Mesendoderm (in vitro differentiated cells): ENCODE measurements at regions not wholly inside any gene's neighbourhood (a gene's known extent, or its start where the extent isn't known, plus 50 kb on each side); places are given as distances from the start of the nearest gene placed in this dataset.

Source experiments
- DNase-seq: peaks from one replicate; pipeline ENCODE4 v3.0.0; 2013
- H2AK5ac ChIP-seq: 2 replicates; pipeline ENCODE4 v1.6.1; 2013; ENCODE audit warnings: low read length, inconsistent platforms
- H2BK120ac ChIP-seq: 2 replicates; pipeline ENCODE4 v1.6.1; 2013; ENCODE audit warnings: low read depth, mild to moderate bottlenecking, low read length, moderate library complexity, mixed read lengths
- H2BK15ac ChIP-seq: replicated peaks from 2 replicates; pipeline ENCODE4 v1.6.1; 2013; ENCODE audit warnings: low read depth, mild to moderate bottlenecking, moderate library complexity
- H2BK5ac ChIP-seq: 2 replicates; pipeline ENCODE4 v1.6.1; 2013; ENCODE audit warnings: low read length, inconsistent platforms
- H3K18ac ChIP-seq: 2 replicates; pipeline ENCODE4 v1.6.1; 2013; ENCODE audit warnings: mild to moderate bottlenecking, low read length, mixed read lengths
- H3K23ac ChIP-seq: one replicate; pipeline ENCODE4 v1.6.1; 2013; ENCODE audit warnings: low read length
- H3K27ac ChIP-seq: 2 replicates; pipeline ENCODE4 v1.5.1; 2013; ENCODE audit warnings: low read depth, mild to moderate bottlenecking, inconsistent platforms, low read length, moderate library complexity
- H3K27me3 ChIP-seq: 2 replicates; pipeline ENCODE4 v1.6.1; 2013; ENCODE audit warnings: low read length, control low read depth, mild to moderate bottlenecking, inconsistent platforms; ENCODE audit not compliant: insufficient read depth, poor library complexity
- H3K36me3 ChIP-seq: 2 replicates; pipeline ENCODE4 v1.6.1; 2013; ENCODE audit warnings: low read length, inconsistent platforms; ENCODE audit not compliant: control insufficient read depth, insufficient read depth
- H3K4ac ChIP-seq: one replicate; pipeline ENCODE4 v1.6.1; 2013; ENCODE audit warnings: low read depth, mild to moderate bottlenecking, low read length, moderate library complexity
- H3K4me1 ChIP-seq: 2 replicates; pipeline ENCODE4 v1.6.1; 2013; ENCODE audit warnings: low read depth, low read length, inconsistent platforms; ENCODE audit not compliant: control insufficient read depth
- H3K4me2 ChIP-seq: 2 replicates; pipeline ENCODE4 v1.6.1; 2013; ENCODE audit warnings: low read length
- H3K4me3 ChIP-seq: 2 replicates; pipeline ENCODE4 v1.5.1; 2013; ENCODE audit warnings: mild to moderate bottlenecking, low read length
- H3K56ac ChIP-seq: one replicate; pipeline ENCODE4 v1.6.1; 2013; ENCODE audit warnings: low read length
- H3K79me1 ChIP-seq: 2 replicates; pipeline ENCODE4 v1.6.1; 2013; ENCODE audit warnings: low read length, inconsistent platforms
- H3K79me2 ChIP-seq: 2 replicates; pipeline ENCODE4 v1.6.1; 2013; ENCODE audit warnings: mild to moderate bottlenecking, low read length; ENCODE audit not compliant: control insufficient read depth, insufficient read depth
- H3K9ac ChIP-seq: 2 replicates; pipeline ENCODE4 v1.6.1; 2013; ENCODE audit warnings: low read length, inconsistent platforms
- H4K5ac ChIP-seq: one replicate; pipeline ENCODE4 v1.6.1; 2013; ENCODE audit warnings: low read length
- H4K8ac ChIP-seq: one replicate; pipeline ENCODE4 v1.6.1; 2013; ENCODE audit warnings: low read depth, mild to moderate bottlenecking, control low read depth, low read length, moderate library complexity
- WGBS: extraction: QIAGEN DNeasy Blood & Tissue Kit; methylation state at CpG from one replicate; pipeline ENCODE4 v1.1.7; 2013; ENCODE audit warnings: low lambda C conversion rate, missing lambda C conversion rate; ENCODE audit not compliant: insufficient coverage; ENCODE audit errors: extremely low coverage; 5-methylcytosine and 5-hydroxymethylcytosine counted together

DNA sequence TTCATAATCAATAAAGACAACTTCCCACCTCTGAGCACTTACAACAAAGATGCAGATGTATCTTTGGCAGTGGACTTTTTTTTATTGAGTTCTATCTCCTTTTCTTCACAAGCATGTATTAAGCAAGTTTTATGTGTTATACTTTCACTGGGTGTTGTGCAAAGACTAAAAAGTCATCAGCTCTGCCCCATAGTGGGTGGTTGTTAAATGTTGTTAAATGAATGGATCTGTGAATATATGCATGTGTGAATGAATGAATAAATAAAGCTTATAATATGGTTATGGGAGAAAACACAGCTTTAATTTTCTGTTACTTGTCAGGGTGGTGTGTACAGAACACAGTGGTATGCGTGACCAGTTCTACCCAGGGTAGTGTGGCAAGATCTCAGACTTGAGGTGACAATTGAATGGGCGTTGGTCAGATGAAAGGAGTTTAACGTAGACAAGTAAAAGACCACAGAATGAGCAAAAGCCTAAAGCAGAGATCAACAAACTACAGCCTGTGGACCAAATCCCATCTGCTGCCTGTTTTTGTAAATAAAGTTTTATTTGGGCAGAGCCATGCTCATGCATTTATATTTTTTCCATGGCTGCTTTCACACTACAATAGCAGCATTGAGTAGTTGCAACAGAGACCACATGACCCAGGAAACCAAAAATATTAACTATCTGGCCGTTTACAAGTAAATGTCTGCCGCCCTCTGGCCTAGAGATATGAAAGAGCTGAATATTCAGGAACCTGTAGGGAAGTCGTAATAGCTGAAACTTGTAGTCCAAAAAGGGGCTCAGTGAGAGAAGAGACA lies 207.4 kb upstream of the EEA1 start:
- Histone ChIP-seq H3K79me1 (no peaks in the 10 kb centered on the region), H3K18ac (no peak overlapping the region), H3K4me2 (no peak overlapping the region), H3K27ac (no peak overlapping the region), H3K9ac (no peak overlapping the region), H3K27me3 (no peaks in the 10 kb centered on the region), H3K4ac (no peak overlapping the region), H4K5ac (no peak overlapping the region), H3K79me2 (no peaks in the 10 kb centered on the region), H3K56ac (no peak overlapping the region), H3K4me3 (no peak overlapping the region), H2BK120ac (no peak overlapping the region), H3K36me3 (no peaks in the 10 kb centered on the region), H4K8ac (no peak overlapping the region), H2AK5ac (no peak overlapping the region), H3K23ac (no peak overlapping the region), H3K4me1 (peaks cover 2% of the 10 kb centered on the region), H2BK5ac (no peak overlapping the region), H2BK15ac (no peak overlapping the region)
- DNase-seq = no peak
- no CpG with 5 or more reads among the region's 6 CpGs for WGBS

- H4K5ac ChIP-seq = no peak overlapping the region
- H3K23ac ChIP-seq = no peak overlapping the region
- no peaks in the 10 kb centered on the region for H3K27me3 ChIP-seq
- no peak overlapping the region for H2AK5ac ChIP-seq
- no peak overlapping the region for H3K4ac ChIP-seq
- peak; percentile 28 for DNase-seq
- no peaks in the 10 kb centered on the region for H3K79me2 ChIP-seq
- H3K56ac ChIP-seq = no peak overlapping the region
- no peak overlapping the region for H3K18ac ChIP-seq
- peaks cover 2% of the 10 kb centered on the region for H3K4me1 ChIP-seq
- no peak overlapping the region for H3K9ac ChIP-seq
- H3K27ac ChIP-seq = no peak overlapping the region
- WGBS = no CpG with 5 or more reads among the region's 6 CpGs
- H2BK5ac ChIP-seq = no peak overlapping the region
- H3K4me3 ChIP-seq = no peak overlapping the region
- no peaks in the 10 kb centered on the region for H3K36me3 ChIP-seq
- no peaks in the 10 kb centered on the region for H3K79me1 ChIP-seq
- no peak overlapping the region for H2BK120ac ChIP-seq
- H2BK15ac ChIP-seq = no peak overlapping the region
- H3K4me2 ChIP-seq = no peak overlapping the region
- no peak overlapping the region for H4K8ac ChIP-seq
Measured at GRCh38 chr12:93137656-93138612, 208.8 kb upstream of the EEA1 start.

GRCh38 chr12:93139028-93139665 lies 210.1 kb upstream of the EEA1 start:
- Histone ChIP-seq H3K79me2 (no peaks in the 10 kb centered on the region), H3K27me3 (no peaks in the 10 kb centered on the region), H3K36me3 (no peaks in the 10 kb centered on the region), H4K5ac (no peak overlapping the region), H4K8ac (no peak overlapping the region), H2BK15ac (no peak overlapping the region), H3K4me3 (no peak overlapping the region), H3K4me2 (no peak overlapping the region), H2BK5ac (no peak overlapping the region), H3K4ac (no peak overlapping the region), H3K23ac (no peak overlapping the region), H3K4me1 (peaks cover 2% of the 10 kb centered on the region), H3K56ac (no peak overlapping the region), H3K18ac (no peak overlapping the region), H3K79me1 (no peaks in the 10 kb centered on the region), H2BK120ac (no peak overlapping the region), H2AK5ac (no peak overlapping the region), H3K27ac (no peak overlapping the region), H3K9ac (no peak overlapping the region)
- no peak for DNase-seq
- no CpG with 5 or more reads among the region's 1 CpG for WGBS

DNA sequence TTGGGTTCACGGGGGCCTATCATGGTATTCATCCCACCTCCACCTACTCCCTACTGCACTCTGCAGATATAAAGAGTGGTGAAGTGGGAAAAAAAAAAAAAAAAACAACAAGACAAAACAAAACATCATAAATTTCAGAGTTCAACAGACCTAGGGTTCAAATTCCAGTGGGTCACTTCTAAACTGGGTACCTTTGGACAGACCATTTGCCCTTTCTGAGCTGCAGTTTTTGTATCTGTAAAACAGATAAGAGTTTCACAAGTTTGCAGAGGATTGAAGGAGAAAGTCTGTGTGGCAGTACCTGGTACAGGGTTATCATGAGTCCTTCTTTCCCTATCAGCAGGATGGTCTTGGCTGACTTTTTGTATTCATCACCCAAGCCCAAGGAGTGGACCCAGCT lies 211.2 kb upstream of the EEA1 start:
- H3K23ac ChIP-seq = no peak overlapping the region
- no peak overlapping the region for H2AK5ac ChIP-seq
- H3K27me3 ChIP-seq = no peaks in the 10 kb centered on the region
- no peak overlapping the region for H3K4me3 ChIP-seq
- H4K5ac ChIP-seq = no peak overlapping the region
- H3K56ac ChIP-seq = no peak overlapping the region
- H3K79me2 ChIP-seq = no peaks in the 10 kb centered on the region
- H3K79me1 ChIP-seq = no peaks in the 10 kb centered on the region
- no peak overlapping the region for H3K9ac ChIP-seq
- no CpG with 5 or more reads among the region's 1 CpG for WGBS
- peaks cover 2% of the 10 kb centered on the region for H3K4me1 ChIP-seq
- no peak for DNase-seq
- H2BK120ac ChIP-seq = no peak overlapping the region
- no peak overlapping the region for H3K18ac ChIP-seq
- H3K27ac ChIP-seq = no peak overlapping the region
- H2BK5ac ChIP-seq = no peak overlapping the region
- no peaks in the 10 kb centered on the region for H3K36me3 ChIP-seq
- H3K4ac ChIP-seq = no peak overlapping the region
- H3K4me2 ChIP-seq = no peak overlapping the region
- H4K8ac ChIP-seq = no peak overlapping the region
- no peak overlapping the region for H2BK15ac ChIP-seq

DNA sequence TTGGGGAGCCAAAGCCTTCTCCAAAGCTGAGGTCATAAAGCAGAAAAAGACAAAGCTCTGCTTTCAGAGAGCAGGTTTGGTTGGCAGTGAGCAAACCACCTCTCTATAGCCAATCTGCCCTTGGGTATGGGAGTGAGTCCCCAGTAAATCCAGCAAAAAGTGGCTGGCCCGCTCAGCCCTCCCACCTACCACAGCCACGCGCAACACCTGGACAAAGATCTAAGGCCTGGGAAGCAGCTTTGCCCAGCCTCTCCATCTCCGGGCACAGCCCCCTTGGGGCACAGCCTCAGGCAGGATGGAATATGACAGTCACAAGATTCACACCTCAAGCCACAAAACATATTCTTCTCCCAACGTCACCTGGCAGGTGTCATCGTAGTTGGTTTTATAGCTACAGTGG lies 211.7 kb upstream of the EEA1 start:
- Histone ChIP-seq H2BK120ac (no peak overlapping the region), H3K79me1 (no peaks in the 10 kb centered on the region), H3K4me2 (no peak overlapping the region), H3K4ac (no peak overlapping the region), H3K23ac (no peak overlapping the region), H4K5ac (no peak overlapping the region), H3K27ac (no peak overlapping the region), H3K79me2 (no peaks in the 10 kb centered on the region), H3K4me1 (peaks cover 2% of the 10 kb centered on the region), H3K36me3 (no peaks in the 10 kb centered on the region), H4K8ac (no peak overlapping the region), H3K56ac (no peak overlapping the region), H2AK5ac (no peak overlapping the region), H3K9ac (no peak overlapping the region), H3K27me3 (no peaks in the 10 kb centered on the region), H3K4me3 (no peak overlapping the region), H2BK15ac (no peak overlapping the region), H2BK5ac (no peak overlapping the region), H3K18ac (no peak overlapping the region)
- DNase-seq = no peak
- no CpG with 5 or more reads among the region's 6 CpGs for WGBS
